HG03039 (cell line): ENCODE measurements at regions not wholly inside any gene's neighbourhood (a gene's known extent, or its start where the extent isn't known, plus 50 kb on each side); places are given as distances from the start of the nearest gene placed in this dataset.

ENCODE experiments used
- ATAC-seq: cut with Tn5 transposase; IDR thresholded peaks from one replicate; pipeline ENCODE4 v1.9.1; 2021; ENCODE audit warnings: mild to moderate bottlenecking, moderate library complexity; ENCODE audit not compliant: unreplicated experiment

DNA sequence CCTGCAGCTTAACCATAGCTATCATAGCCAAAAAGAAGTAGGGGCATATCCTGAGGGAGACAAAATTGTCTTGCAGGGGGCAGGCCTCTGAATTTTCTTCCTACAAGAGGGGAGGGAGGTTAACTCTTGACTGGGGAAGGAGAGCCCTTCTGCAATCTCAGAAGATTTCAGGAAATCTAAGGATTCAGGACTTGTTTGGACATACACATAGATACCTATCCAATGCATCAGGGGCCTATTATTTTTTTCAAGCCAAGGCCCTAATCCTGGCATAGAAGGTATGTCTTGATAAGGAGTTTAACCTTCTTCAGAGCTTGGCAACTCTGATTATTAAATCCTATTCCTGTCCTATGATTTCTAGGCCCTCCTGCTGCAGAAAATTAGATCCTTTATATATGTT is 375.1 kb upstream of the ACTBL2 start:
- ATAC-seq: no peak

DNA sequence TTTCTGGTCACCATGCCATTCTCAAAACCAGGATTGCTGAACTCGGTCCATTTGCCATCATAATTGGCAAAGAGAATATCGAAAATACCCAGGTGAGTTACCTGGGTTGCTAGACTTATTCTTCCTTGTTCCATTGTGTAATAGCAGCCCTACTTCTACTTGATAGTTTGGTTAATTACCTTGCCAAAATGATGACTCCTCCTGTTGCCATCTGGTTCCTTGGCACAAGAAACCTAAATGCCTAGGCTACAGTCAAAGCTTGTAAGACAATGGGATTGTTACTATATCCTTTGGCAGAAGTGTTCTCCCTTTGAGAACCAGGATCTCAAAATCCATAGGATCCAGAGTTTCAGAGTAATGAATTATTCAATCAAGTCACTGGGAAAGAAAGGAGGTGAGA is 373.2 kb upstream of the ACTBL2 start:
- ATAC-seq: no peak

DNA sequence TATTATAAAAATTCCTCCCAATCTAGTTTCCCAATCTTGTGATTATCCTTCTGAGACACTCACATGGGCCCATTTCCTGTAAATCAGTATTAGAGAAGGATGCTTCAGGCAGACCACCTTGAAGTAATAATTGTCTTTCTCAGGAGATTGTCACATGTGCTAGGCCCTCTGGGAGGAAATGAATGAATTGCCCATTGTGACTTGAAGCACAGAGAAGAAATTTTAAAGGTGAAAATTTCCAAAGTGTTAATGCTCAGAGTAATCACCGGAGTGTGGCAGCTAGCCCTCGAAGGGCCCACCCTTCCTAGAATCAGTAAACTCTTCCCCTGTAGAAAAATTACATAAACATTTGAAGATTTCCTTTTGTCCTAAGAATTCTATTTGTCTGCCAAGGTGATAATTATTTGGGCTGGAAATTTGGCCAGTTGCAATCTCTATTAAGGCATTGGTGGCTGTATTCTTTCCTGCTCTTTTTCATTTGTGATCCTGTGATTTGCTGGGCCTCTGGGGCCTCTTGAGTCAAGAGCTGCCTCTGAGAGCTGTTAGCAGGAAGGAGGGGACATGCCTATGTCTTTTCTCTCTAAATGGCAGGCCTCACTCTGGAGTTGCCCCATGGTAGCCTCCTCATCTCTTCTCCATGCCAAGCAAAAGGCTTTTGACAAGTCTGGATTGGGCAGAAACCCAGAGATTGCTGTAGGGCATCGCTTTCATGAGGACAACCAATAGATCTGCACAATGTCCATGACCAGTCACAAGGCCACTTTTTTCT is 371.5 kb upstream of the ACTBL2 start:
- no peak for ATAC-seq

DNA sequence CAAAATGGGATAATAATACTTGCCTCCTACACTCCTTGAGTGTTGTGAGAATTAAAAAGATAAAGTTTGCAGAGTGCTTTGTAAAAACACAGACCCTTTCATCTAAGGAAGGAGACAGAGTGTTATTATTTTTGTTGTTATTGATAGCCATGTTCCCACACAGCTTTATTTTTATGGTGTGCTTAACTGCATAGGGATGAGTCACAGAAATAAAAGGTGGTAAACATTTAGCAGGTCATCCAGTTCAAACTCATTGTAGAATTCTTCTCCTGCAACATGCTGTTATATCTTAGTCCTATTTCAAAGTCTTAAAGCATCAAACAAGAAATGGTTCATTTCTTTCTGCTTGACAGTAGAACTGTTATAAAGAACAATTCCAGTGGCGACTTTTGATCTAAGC is 367.5 kb upstream of the ACTBL2 start:
- no peak for ATAC-seq

DNA sequence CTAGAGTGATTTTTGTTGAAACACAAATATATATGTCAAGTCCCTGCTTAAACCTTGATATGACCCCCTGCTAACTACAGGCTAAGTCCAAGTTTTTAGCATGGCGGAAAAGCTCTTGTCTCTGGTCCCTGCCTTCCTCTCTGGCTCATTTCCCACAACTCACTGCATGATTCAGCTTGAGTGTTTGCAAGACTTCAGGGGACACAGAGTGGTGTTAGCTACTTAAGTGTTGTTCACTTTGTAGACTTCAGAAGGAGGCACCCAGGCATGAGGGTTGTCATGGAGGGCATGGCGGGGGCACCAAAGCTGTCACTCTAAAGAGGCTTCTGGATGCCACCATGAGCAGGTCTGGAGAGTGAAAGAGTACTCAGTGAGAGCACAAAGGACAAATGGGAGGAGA is 362.4 kb upstream of the ACTBL2 start:
- no peak for ATAC-seq

DNA sequence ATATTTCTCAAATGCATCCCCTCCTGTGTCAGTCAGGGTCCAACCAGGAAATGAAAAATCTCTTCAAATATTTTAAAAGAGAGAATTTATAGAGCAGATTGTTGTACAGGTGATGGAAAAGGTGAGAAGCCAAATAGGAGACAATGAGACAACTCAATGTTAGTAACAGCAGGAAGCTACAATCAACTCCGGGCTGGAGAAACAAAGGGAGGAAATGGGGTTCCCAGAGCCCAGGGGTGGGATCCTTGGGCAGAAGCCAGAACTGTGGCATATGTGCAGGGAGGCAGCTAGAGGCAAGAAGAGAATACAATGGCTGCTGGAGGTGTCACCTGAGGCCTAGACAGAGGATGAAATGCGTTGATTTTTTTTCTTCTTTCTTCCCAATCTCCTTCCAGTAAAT is 361.8 kb upstream of the ACTBL2 start:
- ATAC-seq: no peak

DNA sequence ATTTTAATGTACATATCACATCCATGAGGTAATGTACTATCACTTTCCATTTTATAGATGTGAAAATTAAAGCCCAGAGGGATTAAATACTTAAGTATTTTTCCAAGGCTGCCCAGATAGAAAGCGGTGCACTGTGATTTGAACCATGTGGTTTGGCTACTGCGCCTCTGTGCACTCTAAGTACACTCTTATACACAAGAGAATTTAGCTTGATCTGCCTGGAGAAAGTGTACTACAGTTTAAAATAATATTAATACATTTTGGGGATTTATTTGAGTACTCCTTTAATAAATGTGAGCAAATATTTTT is 360.4 kb upstream of the ACTBL2 start:
- no peak for ATAC-seq

DNA sequence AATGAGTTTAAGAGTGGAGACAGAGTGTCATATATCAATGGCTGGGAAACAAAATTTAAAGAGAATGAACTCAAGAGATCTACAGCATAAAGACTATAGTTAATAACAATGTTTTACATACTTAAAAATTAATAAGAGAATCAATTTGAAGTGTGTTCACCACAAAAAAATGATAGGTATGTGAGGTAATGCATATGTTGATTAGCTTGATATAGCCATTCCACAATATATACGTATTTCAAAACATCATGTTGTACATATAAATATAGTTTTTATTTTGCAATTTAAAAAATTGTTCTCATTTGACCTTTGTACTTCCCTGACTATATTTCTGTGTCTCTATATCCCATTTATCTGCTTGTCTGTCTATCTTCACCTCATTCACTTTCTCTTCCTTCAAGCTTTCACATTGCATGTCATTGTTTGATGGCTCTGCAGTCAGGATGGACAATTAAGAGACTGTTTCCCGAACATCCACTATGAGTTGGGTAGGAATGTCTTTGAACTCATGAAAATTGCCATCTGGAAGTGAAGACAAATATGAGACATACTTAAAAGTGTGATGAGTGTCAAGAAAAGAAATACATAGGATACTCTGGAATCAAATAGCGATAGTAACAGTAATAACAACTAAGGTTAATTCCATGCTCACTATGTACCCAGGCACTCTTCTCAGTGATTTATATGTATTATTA is 359.9 kb upstream of the ACTBL2 start:
- no peak for ATAC-seq

DNA sequence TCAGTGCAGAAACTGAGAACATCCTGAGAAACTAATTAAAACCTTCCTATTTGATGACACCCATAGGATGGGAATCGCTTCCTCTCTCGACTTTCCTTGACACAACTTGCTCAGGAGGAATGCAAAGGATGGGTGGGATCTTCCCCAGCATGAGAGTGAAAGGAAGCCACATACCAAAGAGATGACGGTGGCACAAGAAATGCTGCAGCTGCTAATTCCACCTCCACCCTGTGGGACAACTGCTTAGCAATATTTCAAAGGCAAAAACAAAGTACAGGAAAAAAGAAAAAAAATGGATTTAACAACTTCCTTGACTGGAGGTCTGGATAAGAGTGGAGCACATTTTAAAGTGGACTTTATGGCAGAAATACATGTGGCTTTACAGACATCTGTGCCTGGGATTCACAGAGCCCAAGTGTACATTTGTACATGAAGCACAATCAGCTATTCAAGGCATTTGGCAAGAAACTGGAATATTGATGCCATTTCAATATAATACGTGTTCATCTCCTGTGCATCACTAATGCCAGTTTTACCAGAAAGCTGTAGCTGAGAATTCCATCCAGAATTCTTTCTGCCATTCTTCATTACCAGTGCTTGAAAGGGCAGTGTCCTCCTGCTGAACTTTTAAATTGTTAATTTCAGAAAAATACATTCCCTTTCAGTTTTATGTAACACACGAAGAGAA is 359.2 kb upstream of the ACTBL2 start:
- no peak for ATAC-seq

DNA sequence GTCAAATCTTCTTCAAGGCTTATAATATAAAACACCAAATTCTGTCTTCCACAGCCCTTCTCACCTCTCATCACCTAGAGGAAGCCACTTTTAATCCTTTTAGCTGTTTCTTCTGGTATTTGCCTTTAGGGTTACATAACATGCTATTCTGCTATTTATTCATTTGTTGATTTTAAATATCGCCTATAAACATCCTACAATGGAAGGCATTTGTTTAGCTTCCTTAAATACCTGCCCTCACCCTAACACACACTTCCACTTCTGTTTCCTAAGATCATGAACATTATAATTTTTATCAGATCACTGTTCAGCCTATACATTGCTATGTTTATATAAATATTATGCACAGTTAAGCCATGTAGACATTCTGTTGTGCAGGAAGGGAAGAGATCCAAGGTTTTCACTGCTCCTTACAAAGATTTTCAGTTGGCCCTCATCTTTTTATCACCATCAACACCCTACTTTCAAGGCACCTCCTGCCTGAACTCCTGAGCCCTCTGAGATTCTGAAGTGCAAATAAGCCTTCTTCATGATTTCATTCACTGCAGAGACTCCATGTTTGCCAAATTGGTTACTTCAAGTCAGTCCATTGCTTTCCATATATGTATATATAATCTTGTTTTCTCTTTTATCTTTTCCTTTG is 356.9 kb upstream of the ACTBL2 start:
- no peak for ATAC-seq

DNA sequence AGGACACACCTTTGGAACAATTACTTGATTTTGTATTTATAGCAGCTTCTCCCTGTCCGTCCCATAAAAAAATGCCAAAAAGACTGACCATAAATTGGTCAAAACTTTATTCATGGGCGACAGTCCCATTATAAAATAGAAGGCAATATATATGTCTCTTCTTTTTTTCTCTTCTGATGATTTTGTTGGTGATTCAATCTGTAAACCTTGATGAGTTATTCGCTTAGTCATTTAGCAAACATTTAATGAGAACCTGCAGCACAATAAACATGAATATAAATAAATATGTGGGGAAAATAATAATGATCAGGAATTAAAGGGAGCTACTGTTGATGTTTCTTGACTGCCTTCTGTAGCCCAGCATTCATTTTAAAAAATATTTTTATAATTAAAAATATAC is 356.4 kb upstream of the ACTBL2 start:
- no peak for ATAC-seq

DNA sequence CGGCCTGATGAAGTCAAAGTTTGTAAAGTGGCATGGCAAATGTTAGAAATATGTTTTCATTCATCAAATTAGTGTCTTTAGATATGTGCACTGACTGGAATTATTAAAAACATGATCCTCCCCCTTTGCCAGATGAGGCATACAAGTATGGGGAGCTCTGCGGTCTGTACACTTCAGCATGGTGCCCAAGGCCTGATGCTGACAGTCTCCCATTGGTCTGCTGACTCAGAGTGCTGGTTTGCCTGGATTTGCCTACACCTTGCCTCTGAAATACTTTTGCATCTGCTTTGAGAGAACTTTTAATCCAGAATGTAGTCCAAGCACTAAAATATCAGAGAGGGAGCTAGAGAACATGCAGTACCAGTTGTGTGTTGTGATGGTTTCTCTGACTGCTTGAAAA is 354.3 kb upstream of the ACTBL2 start:
- no peak for ATAC-seq

DNA sequence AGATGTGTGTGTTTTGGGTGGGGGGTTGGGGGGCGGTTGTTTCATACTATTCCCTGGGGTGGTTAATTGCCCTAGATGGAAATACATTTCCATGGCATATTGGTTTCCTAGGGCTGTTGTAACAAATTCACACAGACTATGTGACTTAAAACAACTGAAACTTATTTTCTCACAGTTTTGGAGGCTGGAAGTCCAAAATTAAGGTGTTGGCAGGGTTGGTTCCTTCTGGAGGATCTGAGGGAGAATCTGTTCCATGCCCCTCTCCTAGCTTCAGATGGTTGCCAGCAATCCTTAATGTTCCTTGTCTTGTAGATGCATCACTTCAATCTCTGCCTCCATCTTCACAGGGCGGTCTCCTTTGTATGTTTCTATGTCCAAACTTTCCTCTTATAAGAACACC is 353.7 kb upstream of the ACTBL2 start:
- no peak for ATAC-seq

DNA sequence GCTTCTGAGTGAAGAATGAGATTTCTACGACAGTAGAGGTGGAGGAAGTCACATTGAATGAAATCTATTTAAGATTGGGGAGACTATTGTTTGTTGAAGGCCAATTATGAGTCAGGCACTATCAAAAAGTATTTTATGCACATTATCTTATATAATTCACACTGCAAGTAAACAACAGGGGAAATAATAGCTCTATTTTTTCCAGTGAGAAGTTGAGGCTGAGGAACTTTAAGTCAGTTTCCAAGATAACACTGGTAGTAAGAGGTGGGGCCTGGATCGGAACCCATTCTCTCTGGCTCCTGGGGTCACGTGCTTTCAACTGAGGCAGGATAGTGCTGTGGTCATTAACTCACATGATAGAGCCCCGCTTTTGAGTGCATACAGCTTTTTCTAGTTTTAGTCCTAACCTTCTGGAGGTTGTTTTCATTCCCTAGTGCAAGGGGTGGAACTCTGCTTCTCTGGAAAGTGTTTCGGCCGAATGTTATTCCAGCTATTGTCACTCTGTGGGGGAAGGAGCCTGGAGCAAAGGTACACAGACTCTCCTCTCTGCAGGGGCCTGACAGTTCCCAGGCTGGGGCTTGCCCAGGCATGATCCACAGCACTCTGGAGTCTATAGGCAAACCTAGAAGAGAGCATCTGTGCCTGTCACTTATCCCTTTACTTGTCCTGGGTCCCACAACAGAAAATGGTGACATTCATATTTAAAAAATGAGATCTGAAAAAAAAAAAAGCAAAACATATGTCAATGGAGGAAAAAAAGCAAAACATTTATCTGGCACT is 352.4 kb upstream of the ACTBL2 start:
- no peak for ATAC-seq

DNA sequence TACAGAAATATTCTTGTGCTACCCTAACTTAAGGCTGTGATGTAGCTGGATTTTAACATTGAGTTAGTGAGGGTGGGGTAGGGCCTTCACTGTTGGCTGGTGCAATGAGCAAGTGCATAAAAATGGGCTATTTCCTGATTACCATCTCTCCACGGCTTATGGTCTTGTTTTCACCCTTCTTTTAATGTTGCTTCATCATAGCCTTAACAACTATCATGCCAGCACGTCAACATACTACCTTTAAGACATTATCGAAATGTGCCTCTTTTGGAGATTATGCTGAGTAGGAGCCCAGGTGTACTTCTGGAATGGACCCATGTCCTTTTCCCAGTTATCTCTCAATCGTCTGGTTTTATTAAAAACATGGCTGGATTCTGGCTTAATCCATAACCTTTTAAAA is 350.9 kb upstream of the ACTBL2 start:
- ATAC-seq: no peak

DNA sequence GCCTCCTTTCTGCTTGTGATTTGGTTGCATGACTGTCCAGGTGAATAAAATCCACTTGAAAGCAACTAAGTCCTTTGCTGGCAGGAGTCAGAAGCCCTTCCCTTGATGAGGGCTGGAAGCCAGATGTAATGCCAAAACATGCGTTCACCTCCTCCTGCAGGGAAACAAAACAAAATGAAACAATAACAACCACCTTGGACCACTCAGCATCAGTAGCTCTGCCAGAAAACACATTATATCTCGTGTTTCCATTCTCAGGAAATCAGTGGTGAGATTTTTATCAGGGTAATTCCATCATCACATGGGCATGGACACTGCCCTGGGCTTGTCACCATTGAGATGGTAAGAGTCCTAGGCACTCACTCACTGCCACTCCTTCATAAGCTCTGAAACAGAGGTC is 350.3 kb upstream of the ACTBL2 start:
- ATAC-seq: no peak

DNA sequence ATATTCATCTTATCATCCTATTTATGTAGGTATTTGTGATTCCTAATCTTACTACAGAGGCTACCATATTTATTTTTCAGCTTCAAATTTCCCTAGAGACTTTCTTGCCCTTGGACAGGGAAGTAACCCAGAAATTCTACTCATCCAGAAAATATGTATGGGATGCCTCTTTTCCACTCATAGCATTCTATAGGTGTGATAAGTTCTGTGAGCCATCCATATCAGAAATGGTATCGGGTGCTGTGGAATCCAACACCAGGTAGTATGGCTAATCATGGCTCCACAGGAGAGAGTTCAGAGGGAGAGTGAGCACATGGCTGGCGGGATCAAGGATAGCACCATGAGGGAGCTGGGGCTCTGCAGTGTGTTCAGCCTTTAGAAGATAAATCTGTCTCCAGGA is 349.3 kb upstream of the ACTBL2 start:
- ATAC-seq: no peak

DNA sequence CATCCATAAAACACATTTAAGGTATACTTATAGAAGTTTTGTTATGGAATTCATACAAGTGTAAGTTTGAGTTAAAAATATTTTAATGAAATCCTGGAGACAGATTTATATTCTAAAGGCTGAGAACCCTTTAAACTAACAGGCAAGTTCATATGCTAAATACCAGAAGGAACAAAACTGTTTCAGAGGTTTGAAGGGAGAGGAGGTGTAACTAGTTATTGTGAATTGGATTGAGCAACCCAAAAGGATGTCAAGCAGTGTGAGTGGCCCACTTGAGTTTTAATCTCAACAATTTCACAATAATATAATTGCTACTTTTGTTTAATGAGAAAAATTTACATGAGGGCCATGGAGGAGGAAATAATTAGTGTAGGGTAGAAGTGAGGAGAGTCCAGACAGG is 348.5 kb upstream of the ACTBL2 start:
- no peak for ATAC-seq

DNA sequence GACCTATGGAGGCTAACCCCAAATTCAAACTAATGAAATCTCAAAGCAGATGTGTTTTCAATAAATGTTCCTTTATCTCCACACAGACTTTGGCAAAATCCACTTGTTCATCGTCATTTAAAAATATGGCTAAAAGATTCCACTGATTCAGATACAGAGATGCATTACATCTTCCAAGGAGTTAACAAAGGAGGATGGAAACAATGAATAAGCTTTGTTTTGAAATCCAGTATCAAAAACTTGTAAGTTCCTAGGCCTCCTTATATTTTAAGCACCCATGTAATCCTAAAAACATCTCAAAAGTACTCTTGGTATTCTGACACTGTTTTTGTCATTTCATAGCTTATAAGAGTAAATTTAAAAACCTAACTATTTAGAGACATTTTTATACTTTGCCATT is 345.6 kb upstream of the ACTBL2 start:
- no peak for ATAC-seq

DNA sequence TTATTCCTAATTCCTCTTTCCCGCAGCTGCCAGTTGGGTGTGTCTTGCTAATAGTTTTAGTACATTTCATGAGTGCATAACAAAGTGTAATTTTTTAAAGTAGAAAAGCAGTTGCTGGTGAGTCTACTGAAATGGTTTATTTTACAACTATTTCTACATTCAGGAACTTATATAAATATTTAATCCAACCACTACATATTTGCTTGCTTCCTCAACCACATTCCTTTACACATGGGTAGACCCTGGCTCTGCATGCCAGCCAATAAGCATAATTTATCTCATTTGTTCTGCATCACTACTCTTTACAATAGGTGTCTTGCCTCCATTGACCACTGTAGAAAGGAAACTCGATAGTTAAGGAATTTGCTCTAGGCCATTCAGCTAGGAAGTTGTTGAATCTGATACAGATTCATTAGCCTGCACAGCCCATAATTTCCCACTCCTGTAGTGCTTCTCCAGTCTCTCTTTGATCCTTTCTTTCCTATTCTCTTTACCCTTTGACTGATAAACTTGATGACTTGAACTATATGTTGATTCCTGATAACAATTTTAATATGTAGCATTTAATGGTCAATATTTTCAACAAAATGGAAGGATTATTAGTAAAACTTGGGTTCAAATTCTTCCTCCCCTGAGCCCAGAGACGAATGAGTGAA is 342.5 kb upstream of the ACTBL2 start:
- no peak for ATAC-seq

DNA sequence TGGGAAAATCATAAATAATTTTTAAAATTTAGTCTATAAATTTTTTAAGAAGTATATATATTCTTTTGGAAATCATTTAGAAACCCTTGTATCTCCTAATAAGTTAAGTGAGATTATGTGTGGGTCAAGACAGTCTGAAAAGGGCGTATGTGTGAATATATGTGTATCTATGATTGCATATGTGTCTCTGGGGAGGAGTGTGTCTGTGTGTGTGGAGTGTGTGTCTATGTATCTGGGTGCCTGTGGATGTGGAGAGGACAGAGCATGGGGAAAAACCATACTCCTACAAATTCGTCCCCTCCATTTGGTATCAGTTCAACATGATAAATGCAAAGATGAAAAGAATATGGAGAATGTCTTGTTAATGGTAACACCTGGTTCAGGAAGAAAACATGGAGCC is 342.0 kb upstream of the ACTBL2 start:
- ATAC-seq: no peak
